ENCODE measurements at regions not wholly inside any gene's neighbourhood (a gene's known extent, or its start where the extent isn't known, plus 50 kb on each side); places are given as distances from the start of the nearest gene placed in this dataset.

DNA sequence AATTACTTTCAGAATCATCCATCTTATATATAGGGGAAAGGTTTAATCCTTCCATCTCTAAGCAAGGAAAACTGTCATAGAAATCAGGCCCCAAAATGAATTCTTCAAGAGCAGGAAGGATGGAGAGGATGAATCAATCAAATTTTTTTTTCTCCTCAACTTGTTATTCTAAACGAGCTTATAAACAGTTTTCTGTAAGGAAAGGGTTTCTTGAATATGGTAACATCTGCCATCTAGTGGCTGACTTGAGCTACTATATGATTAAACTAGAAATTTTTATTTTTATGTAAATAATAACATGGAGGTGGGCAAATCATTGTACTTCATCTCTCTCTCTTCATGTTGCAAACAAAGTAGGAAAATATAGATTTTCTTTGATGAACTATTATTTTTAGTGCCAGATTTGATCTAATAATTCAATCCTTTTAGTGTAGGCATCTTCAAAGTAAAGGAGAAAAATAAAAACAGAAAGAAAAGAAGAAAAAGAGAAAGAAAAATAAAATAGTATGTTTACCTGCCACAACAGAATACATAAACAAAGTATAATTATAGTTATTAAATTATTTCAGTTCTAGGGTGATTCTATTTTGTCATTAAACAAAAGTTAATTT is 146.6 kb downstream of the SERPINI1 start:
- peak overlapping the region; percentile 71 for H3K4me2 ChIP-seq
- peaks cover 14% of the 10 kb centered on the region for H3K4me1 ChIP-seq
- no peak overlapping the region for H3K4me3 ChIP-seq
- ChIA-PET POLR2A (no interaction called here), CTCF (interaction anchor here (0.6 to 2.1 kb wide), 9 partner anchors 19 to 502 kb away, joined by 3 to 10 read pairs (median 3); partner anchors contain the start of gene ZBBX)
- peak; percentile 8 to 57 for DNase-seq (ENCODE audit: low read depth in 1 of 2, low spot score in 1 of 2)
- no peak for TF ChIP-seq CEBPB (IDR thresholded peaks at IDR 0.05)
- no peak for TF ChIP-seq POLR2A (IDR thresholded peaks at IDR 0.05; ENCODE audit: low read length)
- TF ChIP-seq, protein P1, sequence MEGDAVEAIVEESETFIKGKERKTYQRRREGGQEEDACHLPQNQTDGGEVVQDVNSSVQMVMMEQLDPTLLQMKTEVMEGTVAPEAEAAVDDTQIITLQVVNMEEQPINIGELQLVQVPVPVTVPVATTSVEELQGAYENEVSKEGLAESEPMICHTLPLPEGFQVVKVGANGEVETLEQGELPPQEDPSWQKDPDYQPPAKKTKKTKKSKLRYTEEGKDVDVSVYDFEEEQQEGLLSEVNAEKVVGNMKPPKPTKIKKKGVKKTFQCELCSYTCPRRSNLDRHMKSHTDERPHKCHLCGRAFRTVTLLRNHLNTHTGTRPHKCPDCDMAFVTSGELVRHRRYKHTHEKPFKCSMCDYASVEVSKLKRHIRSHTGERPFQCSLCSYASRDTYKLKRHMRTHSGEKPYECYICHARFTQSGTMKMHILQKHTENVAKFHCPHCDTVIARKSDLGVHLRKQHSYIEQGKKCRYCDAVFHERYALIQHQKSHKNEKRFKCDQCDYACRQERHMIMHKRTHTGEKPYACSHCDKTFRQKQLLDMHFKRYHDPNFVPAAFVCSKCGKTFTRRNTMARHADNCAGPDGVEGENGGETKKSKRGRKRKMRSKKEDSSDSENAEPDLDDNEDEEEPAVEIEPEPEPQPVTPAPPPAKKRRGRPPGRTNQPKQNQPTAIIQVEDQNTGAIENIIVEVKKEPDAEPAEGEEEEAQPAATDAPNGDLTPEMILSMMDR (IDR thresholded peaks at IDR 0.05), result peak; percentile 69
- TF ChIP-seq FOXS1 (CRISPR knock-in tag; IDR thresholded peaks at IDR 0.05), result no peak
- TF ChIP-seq MAFK (IDR thresholded peaks at IDR 0.05; ENCODE audit: partially characterized antibody), result no peak
- no peak for TF ChIP-seq TP53 (CRISPR knock-in tag; IDR thresholded peaks at IDR 0.05)
- TF ChIP-seq RAD21 (conservative IDR thresholded peaks at IDR 0.05 in 1 of 2, IDR thresholded peaks at IDR 0.05 in 1 of 2), result peak; percentile 59 to 76
- no peak for TF ChIP-seq EP300 (IDR thresholded peaks at IDR 0.05)
- no peak for TF ChIP-seq CHD2 (IDR thresholded peaks at IDR 0.05; ENCODE audit: low read length, partially characterized antibody)
- TF ChIP-seq, protein P2, sequence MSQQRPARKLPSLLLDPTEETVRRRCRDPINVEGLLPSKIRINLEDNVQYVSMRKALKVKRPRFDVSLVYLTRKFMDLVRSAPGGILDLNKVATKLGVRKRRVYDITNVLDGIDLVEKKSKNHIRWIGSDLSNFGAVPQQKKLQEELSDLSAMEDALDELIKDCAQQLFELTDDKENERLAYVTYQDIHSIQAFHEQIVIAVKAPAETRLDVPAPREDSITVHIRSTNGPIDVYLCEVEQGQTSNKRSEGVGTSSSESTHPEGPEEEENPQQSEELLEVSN (IDR thresholded peaks at IDR 0.05; ENCODE audit: borderline replicate concordance, low read depth), result no peak
- TF ChIP-seq, protein P3, sequence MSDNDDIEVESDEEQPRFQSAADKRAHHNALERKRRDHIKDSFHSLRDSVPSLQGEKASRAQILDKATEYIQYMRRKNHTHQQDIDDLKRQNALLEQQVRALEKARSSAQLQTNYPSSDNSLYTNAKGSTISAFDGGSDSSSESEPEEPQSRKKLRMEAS (IDR thresholded peaks at IDR 0.05), result no peak
- TF ChIP-seq, protein P4, sequence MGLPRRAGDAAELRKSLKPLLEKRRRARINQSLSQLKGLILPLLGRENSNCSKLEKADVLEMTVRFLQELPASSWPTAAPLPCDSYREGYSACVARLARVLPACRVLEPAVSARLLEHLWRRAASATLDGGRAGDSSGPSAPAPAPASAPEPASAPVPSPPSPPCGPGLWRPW (IDR thresholded peaks at IDR 0.05), result no peak
- peak; percentile 78 for TF ChIP-seq SMC3 (IDR thresholded peaks at IDR 0.05)
- no peak for TF ChIP-seq NR3C1 (IDR thresholded peaks at IDR 0.05)
- no peak for TF ChIP-seq FOSL2 (IDR thresholded peaks at IDR 0.05)
- no peak for TF ChIP-seq FOSL2 (CRISPR knock-in tag; IDR thresholded peaks at IDR 0.05)
- FAIRE-seq, result no peak
- 0% methylated on average over 1 of the region's 1 CpG for WGBS (ENCODE audit: missing lambda C conversion rate)
- H3K9me3 ChIP-seq, result no peaks in the 10 kb centered on the region
- H3K27ac ChIP-seq, result 0 out of 6 replicates have a peak overlapping the region, but pooled peaks of 1 of the 2 experiments have one; percentile 33
- ATAC-seq, result peak in 1 of 2 experiments; percentile 65; a peak in 2 of 6 replicates

DNA sequence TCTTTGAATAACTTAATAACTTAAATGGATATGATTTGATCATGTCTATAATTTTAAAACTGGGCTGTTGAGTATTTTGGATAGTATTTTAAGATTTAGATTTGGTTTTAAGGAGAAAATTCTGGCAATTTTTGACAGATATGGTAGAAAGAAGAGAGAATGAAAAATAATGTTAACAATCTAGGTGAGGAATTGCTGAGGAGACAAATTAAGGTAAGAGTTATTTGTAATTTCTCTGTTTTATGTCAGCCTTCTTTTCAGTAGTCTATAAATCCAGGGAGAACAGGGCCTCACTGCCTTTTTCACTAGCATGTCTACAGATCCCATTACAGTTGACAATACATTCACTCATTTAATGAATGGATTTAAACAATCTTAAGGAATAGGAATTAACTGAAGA is 144.7 kb downstream of the SERPINI1 start:
- FAIRE-seq, result no peak
- no peak overlapping the region for H3K4me2 ChIP-seq
- ChIA-PET CTCF (no interaction called here), POLR2A (no interaction called here)
- DNase-seq (ENCODE audit: low read depth in 1 of 2, low spot score in 1 of 2), result no peak
- no peaks in the 10 kb centered on the region for H3K9me3 ChIP-seq
- peaks cover 7% of the 10 kb centered on the region; the same call in 1 of the 3 replicates for H3K4me1 ChIP-seq
- no peak for ATAC-seq
- no peak overlapping the region for H3K27ac ChIP-seq
- TF ChIP-seq HOXB13 (CRISPR knock-in tag; IDR thresholded peaks at IDR 0.05; ENCODE audit: low read depth) (no peak), MAFK (IDR thresholded peaks at IDR 0.05; ENCODE audit: partially characterized antibody) (peak; percentile 17), FOSL2 (IDR thresholded peaks at IDR 0.05) (no peak), FOSL2 (CRISPR knock-in tag; IDR thresholded peaks at IDR 0.05) (no peak)
- H3K4me3 ChIP-seq, result no peak overlapping the region

DNA sequence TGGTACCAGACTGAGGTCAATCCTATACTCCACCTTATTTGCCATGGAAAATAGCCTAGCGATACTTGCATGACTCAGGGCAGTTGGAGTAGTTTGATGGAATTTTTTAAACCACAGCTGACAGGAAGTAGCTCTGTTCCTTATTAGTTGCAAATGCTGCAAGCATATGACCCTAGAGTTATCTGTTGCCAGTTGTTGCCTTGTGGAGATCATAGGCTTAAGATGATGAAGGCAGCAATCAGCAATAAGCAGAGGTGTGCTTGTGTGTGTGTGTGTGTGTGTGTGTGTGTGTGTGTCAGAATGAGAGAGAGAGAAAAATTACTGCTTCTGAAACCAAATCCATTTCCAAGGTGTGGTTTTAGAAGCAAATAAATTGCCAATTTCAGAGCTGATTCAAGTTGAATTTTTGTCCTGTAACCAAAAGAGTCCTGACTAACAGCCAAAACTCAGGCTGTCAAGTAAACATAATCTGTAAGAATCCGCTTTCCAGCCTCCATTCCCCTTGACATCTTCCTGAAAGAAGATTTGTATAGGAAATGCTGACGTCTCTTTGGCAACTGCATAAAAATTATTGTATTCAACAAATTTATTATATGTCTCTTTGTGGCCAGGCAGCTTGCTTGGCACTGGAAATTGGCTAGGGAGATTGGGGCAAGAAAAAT is 141.2 kb downstream of the SERPINI1 start:
- no peak for DNase-seq (ENCODE audit: low read depth in 1 of 2, low spot score in 1 of 2)
- peak; percentile 47 to 54; a peak in 3 of 6 replicates for ATAC-seq
- TF ChIP-seq, protein P1 (IDR thresholded peaks at IDR 0.05), result no peak
- no peak for TF ChIP-seq EP300 (IDR thresholded peaks at IDR 0.05)
- TF ChIP-seq CHD2 (IDR thresholded peaks at IDR 0.05; ENCODE audit: low read length, partially characterized antibody), result no peak
- POLR2A ChIA-PET, result no interaction called here
- H3K4me3 ChIP-seq, result no peak overlapping the region
- no peak for FAIRE-seq
- peaks cover 4% of the 10 kb centered on the region; the same call in 1 of the 3 replicates for H3K4me1 ChIP-seq
- no peak overlapping the region for H3K27ac ChIP-seq
- H3K4me2 ChIP-seq, result peak overlapping the region; percentile 23; the same call in 1 of the 3 replicates
- WGBS (ENCODE audit: missing lambda C conversion rate), result 32% methylated on average over 3 of the region's 3 CpGs
- no peaks in the 10 kb centered on the region for H3K9me3 ChIP-seq
- CTCF ChIA-PET, result no interaction called here
